ENCODE measurements at regions not wholly inside any gene's neighbourhood (a gene's known extent, or its start where the extent isn't known, plus 50 kb on each side); places are given as distances from the start of the nearest gene placed in this dataset.

DNA sequence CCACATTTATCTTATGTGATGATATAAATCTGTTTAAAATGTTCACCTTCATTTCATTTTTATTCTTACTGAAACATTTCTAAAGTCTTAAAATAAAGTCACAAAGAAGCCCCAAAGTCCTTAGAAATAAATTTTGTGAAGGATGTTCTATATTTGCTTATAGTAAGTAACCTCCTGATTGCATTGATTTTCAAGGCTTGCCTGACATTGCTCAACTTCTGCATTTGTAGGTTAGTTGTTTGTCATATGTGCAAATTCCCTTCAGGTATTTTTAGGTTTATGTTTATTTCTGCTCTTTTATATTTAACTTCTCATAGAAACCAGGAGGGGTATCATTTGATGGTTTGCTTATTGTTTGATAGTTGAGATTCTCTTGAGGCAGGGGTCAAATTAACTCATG lies 417.8 kb downstream of the ARL4A start:
- DNase-seq (no peak), ATAC-seq (no peak)
- TF ChIP-seq, protein P1, sequence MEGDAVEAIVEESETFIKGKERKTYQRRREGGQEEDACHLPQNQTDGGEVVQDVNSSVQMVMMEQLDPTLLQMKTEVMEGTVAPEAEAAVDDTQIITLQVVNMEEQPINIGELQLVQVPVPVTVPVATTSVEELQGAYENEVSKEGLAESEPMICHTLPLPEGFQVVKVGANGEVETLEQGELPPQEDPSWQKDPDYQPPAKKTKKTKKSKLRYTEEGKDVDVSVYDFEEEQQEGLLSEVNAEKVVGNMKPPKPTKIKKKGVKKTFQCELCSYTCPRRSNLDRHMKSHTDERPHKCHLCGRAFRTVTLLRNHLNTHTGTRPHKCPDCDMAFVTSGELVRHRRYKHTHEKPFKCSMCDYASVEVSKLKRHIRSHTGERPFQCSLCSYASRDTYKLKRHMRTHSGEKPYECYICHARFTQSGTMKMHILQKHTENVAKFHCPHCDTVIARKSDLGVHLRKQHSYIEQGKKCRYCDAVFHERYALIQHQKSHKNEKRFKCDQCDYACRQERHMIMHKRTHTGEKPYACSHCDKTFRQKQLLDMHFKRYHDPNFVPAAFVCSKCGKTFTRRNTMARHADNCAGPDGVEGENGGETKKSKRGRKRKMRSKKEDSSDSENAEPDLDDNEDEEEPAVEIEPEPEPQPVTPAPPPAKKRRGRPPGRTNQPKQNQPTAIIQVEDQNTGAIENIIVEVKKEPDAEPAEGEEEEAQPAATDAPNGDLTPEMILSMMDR (IDR thresholded peaks at IDR 0.05), result no peak
- TF ChIP-seq POLR2A (IDR thresholded peaks at IDR 0.05), result no peak
- no peak overlapping the region for H3K27ac ChIP-seq
- no peaks in the 10 kb centered on the region for H3K36me3 ChIP-seq
- intact Hi-C loops (cut with DNase I), result no loop called here
- no peaks in the 10 kb centered on the region for H3K27me3 ChIP-seq
- no peaks in the 10 kb centered on the region for H3K4me1 ChIP-seq
- no peak overlapping the region for H3K4me3 ChIP-seq
- H3K9me3 ChIP-seq, result peaks cover 0 to 3% (median 0%) of the 10 kb centered on the region in 12 donors

DNA sequence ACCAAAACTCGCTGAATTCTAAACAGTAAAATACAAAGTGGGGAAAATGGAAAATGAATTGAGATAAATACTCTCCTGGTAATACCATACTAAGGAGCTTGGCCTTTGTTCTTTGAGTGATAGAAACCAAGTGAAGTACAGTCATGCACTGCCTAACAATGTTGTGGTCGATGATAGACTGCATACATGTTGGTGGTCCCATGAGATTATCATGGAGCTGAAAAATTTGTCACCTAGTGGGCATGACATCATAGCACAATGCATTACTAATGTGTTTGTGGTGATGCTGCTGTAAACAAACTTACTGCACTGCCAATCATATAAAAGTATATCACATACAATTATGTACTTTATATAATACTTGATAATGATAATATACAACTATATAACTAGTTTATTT lies 419.1 kb downstream of the ARL4A start:
- intact Hi-C loops (cut with DNase I), result no loop called here
- no peaks in the 10 kb centered on the region for H3K36me3 ChIP-seq
- no peak for TF ChIP-seq POLR2A (IDR thresholded peaks at IDR 0.05)
- TF ChIP-seq, protein P1 (IDR thresholded peaks at IDR 0.05), result no peak
- no peak overlapping the region for H3K4me3 ChIP-seq
- H3K9me3 ChIP-seq, result peaks cover 0 to 5% (median 0%) of the 10 kb centered on the region in 12 donors
- H3K27ac ChIP-seq, result no peak overlapping the region
- H3K27me3 ChIP-seq, result no peaks in the 10 kb centered on the region
- 89 to 93% (median 90%) methylated on average over 2 of the region's 2 CpGs for WGBS, 4 donors
- no peak for ATAC-seq
- H3K4me1 ChIP-seq, result no peaks in the 10 kb centered on the region
- DNase-seq, result no peak

DNA sequence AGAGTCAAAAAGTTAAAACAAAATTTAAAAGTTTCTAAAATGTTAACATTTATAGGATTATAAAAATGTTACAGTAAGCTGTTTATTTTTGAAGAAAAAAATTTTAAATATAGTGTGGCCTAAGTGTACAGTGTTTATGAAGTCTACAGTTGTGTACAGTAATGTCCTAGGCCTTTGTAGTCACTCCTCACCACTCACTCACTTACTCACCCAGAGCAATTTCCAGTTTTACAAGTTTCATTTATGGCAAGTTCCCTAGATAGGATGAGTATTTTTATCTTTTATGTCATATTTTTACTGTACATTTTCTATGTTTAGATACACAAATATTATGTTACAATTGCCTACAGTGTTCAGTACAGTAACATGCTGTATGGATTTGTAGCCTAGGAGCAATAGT lies 419.9 kb downstream of the ARL4A start:
- no peak overlapping the region for H3K4me3 ChIP-seq
- H3K9me3 ChIP-seq, result peaks cover 0 to 5% (median 0%) of the 10 kb centered on the region in 12 donors
- no peaks in the 10 kb centered on the region for H3K4me1 ChIP-seq
- H3K36me3 ChIP-seq, result no peaks in the 10 kb centered on the region
- no peaks in the 10 kb centered on the region for H3K27me3 ChIP-seq
- no peak for DNase-seq
- intact Hi-C loops (cut with DNase I), result no loop called here
- H3K27ac ChIP-seq, result no peak overlapping the region
- ATAC-seq, result no peak
- TF ChIP-seq, protein P1 (IDR thresholded peaks at IDR 0.05), result no peak
- no peak for TF ChIP-seq POLR2A (IDR thresholded peaks at IDR 0.05)

DNA sequence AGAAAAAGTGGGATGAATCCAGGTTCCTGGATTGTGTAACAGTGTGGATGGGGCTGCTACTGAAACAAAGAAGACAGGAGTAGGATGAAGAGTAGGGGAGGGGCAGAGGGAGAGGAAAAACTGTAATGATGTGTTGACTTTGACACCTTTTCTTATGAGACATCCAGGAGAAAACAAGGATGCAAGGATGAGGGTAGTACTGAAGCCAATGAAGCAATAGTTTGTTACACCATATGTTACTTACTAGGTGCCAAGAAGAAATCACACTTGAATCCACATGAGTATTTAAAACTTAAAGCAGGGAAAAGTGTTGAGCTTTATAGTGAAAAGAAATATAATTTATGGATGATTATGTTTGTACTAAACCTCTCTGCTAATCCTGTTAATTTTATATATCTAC lies 420.6 kb downstream of the ARL4A start:
- intact Hi-C loops (cut with DNase I), result no loop called here
- ATAC-seq (no peak), DNase-seq (no peak)
- H3K27me3 ChIP-seq, result no peaks in the 10 kb centered on the region
- no peaks in the 10 kb centered on the region for H3K4me1 ChIP-seq
- H3K27ac ChIP-seq, result no peak overlapping the region
- peaks cover 0 to 5% (median 0%) of the 10 kb centered on the region in 12 donors for H3K9me3 ChIP-seq
- H3K36me3 ChIP-seq, result no peaks in the 10 kb centered on the region
- no peak overlapping the region for H3K4me3 ChIP-seq
- TF ChIP-seq POLR2A (IDR thresholded peaks at IDR 0.05), result no peak
- TF ChIP-seq, protein P1 (IDR thresholded peaks at IDR 0.05), result no peak

Data from heart left ventricle (tissue), 16 donors.